A549 (cell line): ENCODE measurements at regions not wholly inside any gene's neighbourhood (a gene's known extent, or its start where the extent isn't known, plus 50 kb on each side); places are given as distances from the start of the nearest gene placed in this dataset.

Experiments used
- ATAC-seq, 2 experiments: fragments of 200-7000 bp in 1 of 2; fragments of >200 bp in 1 of 2; cut with Nextera tagmentation in 1 of 2; cut with Tn5 transposase in 1 of 2; 3 replicates each; pipeline versions ENCODE4 v1.8.0 to v1.9.1; 2018 to 2020; ENCODE audit warnings: mild to moderate bottlenecking in 1 of 2, moderate library complexity in 1 of 2
- CTCF ChIA-PET: fragments of 300-600 bp; sonication (Branson Sonifier 250); formaldehyde crosslinking; extraction: SDS; loops from one replicate; lab custom pipeline; 2021; ENCODE audit warnings: antibody characterized with exemption, inconsistent platforms; lab: Yijun Ruan, JAX
- POLR2A ChIA-PET: fragments of 350-600 bp; formaldehyde crosslinking; extraction: SDS; loops from one replicate; lab custom pipeline; 2021; ENCODE audit warnings: antibody characterized with exemption, inconsistent platforms; lab: Yijun Ruan, JAX
- DNase-seq, 2 experiments: peaks; one replicate each; pipeline versions ENCODE4 v3.0.0 to v3.0.0-alpha.2; 2011 to 2016; ENCODE audit warnings: low read depth in 1 of 2, low spot score in 1 of 2
- FAIRE-seq: peaks from 2 replicates; lab custom pipeline; 2011; peaks lifted over from hg19 to GRCh38; lab: Jason Lieb, UNC
- H3K27ac ChIP-seq, 2 experiments: fragments of >200 bp; sonication (Bioruptor Twin); formaldehyde crosslinking; 3 replicates each; pipeline ENCODE4 v1.5.1; 2016 to 2017
- H3K4me1 ChIP-seq: fragments of >200 bp; sonication (Bioruptor Twin); formaldehyde crosslinking; 3 replicates; pipeline ENCODE4 v1.6.1; 2016
- H3K4me2 ChIP-seq: fragments of >200 bp; sonication (Bioruptor Twin); formaldehyde crosslinking; 3 replicates; pipeline ENCODE4 v1.6.1; 2016
- H3K4me3 ChIP-seq: fragments of >200 bp; sonication (Bioruptor Twin); formaldehyde crosslinking; 3 replicates; pipeline ENCODE4 v1.5.1; 2016
- H3K9me3 ChIP-seq: fragments of >200 bp; sonication (Bioruptor Twin); formaldehyde crosslinking; 3 replicates; pipeline ENCODE4 v1.6.1; 2016
- BHLHE40 ChIP-seq: IDR thresholded peaks from 2 replicates; pipeline ENCODE4 v1.6.1; 2012; ENCODE audit warnings: low read depth, low read length, inconsistent platforms
- CEBPB ChIP-seq, 2 experiments: fragments of >200 bp in 1 of 2; sonication (Bioruptor Twin) in 1 of 2; formaldehyde crosslinking in 1 of 2; IDR thresholded peaks; 2 replicates each; pipeline ENCODE4 v1.6.1; 2012 to 2016
- CHD4 ChIP-seq: fragments of 200-600 bp; sonication (generic); IDR thresholded peaks from 2 replicates; pipeline ENCODE4 v1.6.1; 2016; ENCODE audit warnings: antibody characterized with exemption, mild to moderate bottlenecking, borderline replicate concordance
- EHF ChIP-seq: fragments of 250-450 bp; sonication (Bioruptor Pico); IDR thresholded peaks from 2 replicates; pipeline ENCODE4 v1.5.0; 2020; ENCODE audit warnings: mild to moderate bottlenecking
- EHMT2 ChIP-seq: fragments of 200-600 bp; sonication (generic); IDR thresholded peaks from 2 replicates; pipeline ENCODE4 v1.6.1; 2016; ENCODE audit warnings: antibody characterized with exemption, low read depth, mild to moderate bottlenecking, moderate library complexity
- ESRRA ChIP-seq: fragments of 150-350 bp; IDR thresholded peaks from 2 replicates; pipeline ENCODE4 v1.6.1; 2014; ENCODE audit warnings: mild to moderate bottlenecking, low read length, borderline replicate concordance
- FOSB ChIP-seq: fragments of 250-450 bp; sonication (Bioruptor Pico); IDR thresholded peaks from 2 replicates; pipeline ENCODE4 v1.5.0; 2020; ENCODE audit warnings: mild to moderate bottlenecking, moderate library complexity
- GATA3 ChIP-seq: IDR thresholded peaks from 2 replicates; pipeline ENCODE4 v1.6.1; 2012; ENCODE audit warnings: borderline replicate concordance
- HDAC2 ChIP-seq: fragments of 200-600 bp; sonication (generic); IDR thresholded peaks from 2 replicates; pipeline ENCODE4 v1.6.1; 2016
- JUNB ChIP-seq: fragments of >200 bp; sonication (Bioruptor Twin); formaldehyde crosslinking; IDR thresholded peaks from 2 replicates; pipeline ENCODE4 v1.6.1; 2016
- NR3C1 ChIP-seq: fragments of >200 bp; sonication (Bioruptor Twin); formaldehyde crosslinking; IDR thresholded peaks from 3 replicates; pipeline ENCODE4 v1.6.1; 2017
- RCOR1 ChIP-seq: fragments of 150-350 bp; IDR thresholded peaks from 2 replicates; pipeline ENCODE4 v1.6.1; 2014; ENCODE audit warnings: antibody characterized with exemption, low read length, low read depth
- SMC3 ChIP-seq: fragments of >200 bp; sonication (Bioruptor Twin); formaldehyde crosslinking; IDR thresholded peaks from 3 replicates; pipeline ENCODE4 v1.6.1; 2018; ENCODE audit warnings: inconsistent platforms
- SREBF2 ChIP-seq: fragments of 450-650 bp; IDR thresholded peaks from 2 replicates; pipeline ENCODE4 v1.6.1; 2014; ENCODE audit warnings: mild to moderate bottlenecking, moderate library complexity
- ZFP36 ChIP-seq: fragments of 450-650 bp; IDR thresholded peaks from 2 replicates; pipeline ENCODE4 v1.6.1; 2014; ENCODE audit warnings: borderline replicate concordance; ENCODE audit not compliant: partially characterized antibody
- ZNF302 ChIP-seq: fragments of 250-450 bp; sonication (Bioruptor Pico); IDR thresholded peaks from 2 replicates; pipeline ENCODE4 v1.9.0; 2021; ENCODE audit warnings: inconsistent platforms, mild to moderate bottlenecking, moderate library complexity
- WGBS: methylation state at CpG from one replicate; pipeline ENCODE4 v1.1.6; 2017; ENCODE audit errors: missing lambda C conversion rate; 5-methylcytosine and 5-hydroxymethylcytosine counted together
- TF ChIP-seq, protein P1 (sequence below): fragments of 150-350 bp; IDR thresholded peaks from 2 replicates; pipeline ENCODE4 v1.6.1; 2014; ENCODE audit warnings: low read depth, mild to moderate bottlenecking, low read length
- TF ChIP-seq, protein P2 (sequence below): IDR thresholded peaks from 2 replicates; pipeline ENCODE4 v1.6.1; 2012
- TF ChIP-seq, protein P3 (sequence below): fragments of >200 bp; sonication (Bioruptor Twin); formaldehyde crosslinking; IDR thresholded peaks from 3 replicates; pipeline ENCODE4 v1.5.1; 2016
- TF ChIP-seq, protein P4 (sequence below): IDR thresholded peaks from 2 replicates; pipeline ENCODE4 v1.6.1; 2012

DNA sequence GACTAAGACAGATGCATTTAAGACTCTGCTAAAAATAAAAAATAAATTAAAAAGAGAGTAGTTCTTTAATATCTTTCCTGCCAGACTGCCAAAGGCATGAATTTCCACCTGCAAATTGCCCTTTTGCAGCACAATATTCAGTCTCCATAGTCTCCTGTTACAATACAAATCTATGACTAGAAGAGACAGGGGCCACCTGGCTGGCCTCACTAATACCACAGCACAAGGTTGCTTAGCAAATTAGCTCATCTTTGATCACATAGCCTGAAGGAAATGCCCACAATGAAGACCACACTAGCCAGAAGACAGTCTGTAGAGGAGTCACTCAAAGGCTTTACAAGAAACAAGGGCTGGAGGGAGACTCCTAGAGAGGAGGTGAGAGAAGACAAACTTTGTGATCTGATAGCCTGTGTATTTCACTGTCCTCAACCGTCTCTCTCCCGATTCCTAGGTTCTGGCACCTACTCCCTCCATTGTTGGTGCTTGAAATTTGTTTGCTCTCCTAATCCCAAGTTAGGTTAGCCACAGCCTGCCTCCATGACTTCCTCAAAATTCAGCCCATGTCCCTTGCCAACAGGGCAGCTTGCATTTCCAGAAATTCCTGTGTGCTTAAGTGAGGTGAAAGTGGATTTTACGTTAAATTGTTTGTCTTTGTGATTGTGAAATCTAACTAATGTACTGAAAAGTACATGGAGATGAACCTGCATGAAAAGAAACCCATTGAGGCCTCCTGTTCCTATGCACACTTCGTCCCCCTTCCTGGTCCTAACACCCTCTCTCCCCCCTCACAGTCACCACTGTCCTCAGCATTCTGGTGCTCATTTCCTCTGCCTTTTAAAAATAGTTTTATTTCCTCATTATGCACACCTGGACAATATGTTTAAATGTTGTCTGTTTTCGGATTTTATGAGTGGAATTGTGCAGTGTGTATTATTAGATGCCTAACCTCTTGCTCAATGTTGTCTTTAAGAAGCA is 88.7 kb upstream of the PLXNC1 start (continued):
- TF ChIP-seq JUNB, result no peak
- no peak for TF ChIP-seq CEBPB (IDR thresholded peaks at IDR 0.05)
- TF ChIP-seq NR3C1, result no peak
- no peak for TF ChIP-seq CHD4
- TF ChIP-seq, protein P1, sequence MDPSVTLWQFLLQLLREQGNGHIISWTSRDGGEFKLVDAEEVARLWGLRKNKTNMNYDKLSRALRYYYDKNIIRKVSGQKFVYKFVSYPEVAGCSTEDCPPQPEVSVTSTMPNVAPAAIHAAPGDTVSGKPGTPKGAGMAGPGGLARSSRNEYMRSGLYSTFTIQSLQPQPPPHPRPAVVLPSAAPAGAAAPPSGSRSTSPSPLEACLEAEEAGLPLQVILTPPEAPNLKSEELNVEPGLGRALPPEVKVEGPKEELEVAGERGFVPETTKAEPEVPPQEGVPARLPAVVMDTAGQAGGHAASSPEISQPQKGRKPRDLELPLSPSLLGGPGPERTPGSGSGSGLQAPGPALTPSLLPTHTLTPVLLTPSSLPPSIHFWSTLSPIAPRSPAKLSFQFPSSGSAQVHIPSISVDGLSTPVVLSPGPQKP, result no peak
- TF ChIP-seq FOSB (CRISPR knock-in tag), result no peak
- no peak for TF ChIP-seq ZNF302 (CRISPR knock-in tag)
- TF ChIP-seq EHF (CRISPR knock-in tag), result no peak
- no peak for TF ChIP-seq EHMT2

GRCh38 chr12:94062194-94062593 is 86.2 kb upstream of the PLXNC1 start:
- ChIA-PET CTCF (interaction anchor here (1.2 kb wide), 1 partner anchor 295 kb away, joined by 4 read pairs; no protein-coding TSS in a partner anchor), POLR2A (no interaction called here)
- FAIRE-seq, result no peak
- 68% methylated on average over 1 of the region's 1 CpG for WGBS
- no peak overlapping the region for H3K4me3 ChIP-seq
- H3K27ac ChIP-seq, result no peak overlapping the region
- TF ChIP-seq ESRRA, result no peak
- TF ChIP-seq RCOR1, result no peak
- TF ChIP-seq, protein P2, sequence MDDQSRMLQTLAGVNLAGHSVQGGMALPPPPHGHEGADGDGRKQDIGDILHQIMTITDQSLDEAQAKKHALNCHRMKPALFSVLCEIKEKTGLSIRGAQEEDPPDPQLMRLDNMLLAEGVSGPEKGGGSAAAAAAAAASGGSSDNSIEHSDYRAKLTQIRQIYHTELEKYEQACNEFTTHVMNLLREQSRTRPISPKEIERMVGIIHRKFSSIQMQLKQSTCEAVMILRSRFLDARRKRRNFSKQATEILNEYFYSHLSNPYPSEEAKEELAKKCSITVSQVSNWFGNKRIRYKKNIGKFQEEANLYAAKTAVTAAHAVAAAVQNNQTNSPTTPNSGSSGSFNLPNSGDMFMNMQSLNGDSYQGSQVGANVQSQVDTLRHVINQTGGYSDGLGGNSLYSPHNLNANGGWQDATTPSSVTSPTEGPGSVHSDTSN, result no peak
- TF ChIP-seq, protein P3, sequence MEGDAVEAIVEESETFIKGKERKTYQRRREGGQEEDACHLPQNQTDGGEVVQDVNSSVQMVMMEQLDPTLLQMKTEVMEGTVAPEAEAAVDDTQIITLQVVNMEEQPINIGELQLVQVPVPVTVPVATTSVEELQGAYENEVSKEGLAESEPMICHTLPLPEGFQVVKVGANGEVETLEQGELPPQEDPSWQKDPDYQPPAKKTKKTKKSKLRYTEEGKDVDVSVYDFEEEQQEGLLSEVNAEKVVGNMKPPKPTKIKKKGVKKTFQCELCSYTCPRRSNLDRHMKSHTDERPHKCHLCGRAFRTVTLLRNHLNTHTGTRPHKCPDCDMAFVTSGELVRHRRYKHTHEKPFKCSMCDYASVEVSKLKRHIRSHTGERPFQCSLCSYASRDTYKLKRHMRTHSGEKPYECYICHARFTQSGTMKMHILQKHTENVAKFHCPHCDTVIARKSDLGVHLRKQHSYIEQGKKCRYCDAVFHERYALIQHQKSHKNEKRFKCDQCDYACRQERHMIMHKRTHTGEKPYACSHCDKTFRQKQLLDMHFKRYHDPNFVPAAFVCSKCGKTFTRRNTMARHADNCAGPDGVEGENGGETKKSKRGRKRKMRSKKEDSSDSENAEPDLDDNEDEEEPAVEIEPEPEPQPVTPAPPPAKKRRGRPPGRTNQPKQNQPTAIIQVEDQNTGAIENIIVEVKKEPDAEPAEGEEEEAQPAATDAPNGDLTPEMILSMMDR, result no peak
- no peak for TF ChIP-seq CHD4
- TF ChIP-seq BHLHE40, result no peak
- no peak for TF ChIP-seq ZFP36
- TF ChIP-seq HDAC2, result no peak
- no peak for TF ChIP-seq SMC3
- TF ChIP-seq, protein P4, sequence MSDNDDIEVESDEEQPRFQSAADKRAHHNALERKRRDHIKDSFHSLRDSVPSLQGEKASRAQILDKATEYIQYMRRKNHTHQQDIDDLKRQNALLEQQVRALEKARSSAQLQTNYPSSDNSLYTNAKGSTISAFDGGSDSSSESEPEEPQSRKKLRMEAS, result no peak
- TF ChIP-seq SREBF2, result no peak
- TF ChIP-seq GATA3, result no peak
- no peak; a peak in 1 of 4 replicates for TF ChIP-seq CEBPB (IDR thresholded peaks at IDR 0.05)
- no peak for DNase-seq
- H3K4me1 ChIP-seq, result no peaks in the 10 kb centered on the region
- H3K9me3 ChIP-seq, result peaks cover 6% of the 10 kb centered on the region; the same call in 1 of the 3 replicates
- H3K4me2 ChIP-seq, result no peak overlapping the region
- no peak for ATAC-seq
